ENCODE measurements at regions not wholly inside any gene's neighbourhood (a gene's known extent, or its start where the extent isn't known, plus 50 kb on each side); places are given as distances from the start of the nearest gene placed in this dataset.

GRCh38 chr3:1007866-1008265, 85.0 kb upstream of the CNTN6 start:
- TF ChIP-seq ZNF274 (IDR thresholded peaks at IDR 0.05; ENCODE audit: low read depth, low read length) (no peak), YY1 (IDR thresholded peaks at IDR 0.05; ENCODE audit: insufficient read depth, insufficient read length) (no peak)

All from NT2/D1 (cell line).